ENCODE measurements at regions not wholly inside any gene's neighbourhood (a gene's known extent, or its start where the extent isn't known, plus 50 kb on each side); places are given as distances from the start of the nearest gene placed in this dataset.

GRCh38 chr14:58944343-58944967 is 244.0 kb upstream of the DAAM1 start:
- TF ChIP-seq, protein P1, sequence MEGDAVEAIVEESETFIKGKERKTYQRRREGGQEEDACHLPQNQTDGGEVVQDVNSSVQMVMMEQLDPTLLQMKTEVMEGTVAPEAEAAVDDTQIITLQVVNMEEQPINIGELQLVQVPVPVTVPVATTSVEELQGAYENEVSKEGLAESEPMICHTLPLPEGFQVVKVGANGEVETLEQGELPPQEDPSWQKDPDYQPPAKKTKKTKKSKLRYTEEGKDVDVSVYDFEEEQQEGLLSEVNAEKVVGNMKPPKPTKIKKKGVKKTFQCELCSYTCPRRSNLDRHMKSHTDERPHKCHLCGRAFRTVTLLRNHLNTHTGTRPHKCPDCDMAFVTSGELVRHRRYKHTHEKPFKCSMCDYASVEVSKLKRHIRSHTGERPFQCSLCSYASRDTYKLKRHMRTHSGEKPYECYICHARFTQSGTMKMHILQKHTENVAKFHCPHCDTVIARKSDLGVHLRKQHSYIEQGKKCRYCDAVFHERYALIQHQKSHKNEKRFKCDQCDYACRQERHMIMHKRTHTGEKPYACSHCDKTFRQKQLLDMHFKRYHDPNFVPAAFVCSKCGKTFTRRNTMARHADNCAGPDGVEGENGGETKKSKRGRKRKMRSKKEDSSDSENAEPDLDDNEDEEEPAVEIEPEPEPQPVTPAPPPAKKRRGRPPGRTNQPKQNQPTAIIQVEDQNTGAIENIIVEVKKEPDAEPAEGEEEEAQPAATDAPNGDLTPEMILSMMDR (conservative IDR thresholded peaks at IDR 0.05; ENCODE audit: low read length) = no peak
- TF ChIP-seq EZH2phosphoT487 (IDR thresholded peaks at IDR 0.05; ENCODE audit: borderline replicate concordance, low read depth, low read length) = no peak

All from OCI-LY7 (cell line).